Kidney (tissue), 13 donors: ENCODE measurements at regions not wholly inside any gene's neighbourhood (a gene's known extent, or its start where the extent isn't known, plus 50 kb on each side); places are given as distances from the start of the nearest gene placed in this dataset.

ENCODE experiments used
- DNase-seq, 5 donors: peaks; one replicate each; pipeline ENCODE4 v3.0.0-alpha.2; 2013 to 2020
- FAIRE-seq: peaks from 2 replicates; lab custom pipeline; 2012; peaks lifted over from hg19 to GRCh38; lab: Jason Lieb, UNC
- H3K27ac ChIP-seq, 2 donors: one replicate each; pipeline ENCODE4 v1.7.0; 2013; ENCODE audit warnings: low read depth in 2 of 2, low read length in 2 of 2, inconsistent platforms in 1 of 2
- H3K27me3 ChIP-seq: one replicate; pipeline ENCODE4 v1.7.1; 2013; ENCODE audit warnings: low read length, inconsistent platforms; ENCODE audit not compliant: control insufficient read depth, insufficient read depth
- H3K36me3 ChIP-seq, 3 donors: one replicate each; pipeline versions ENCODE4 v1.7.0 to v1.7.1; 2013; ENCODE audit warnings: low read length in 3 of 3, control low read depth in 1 of 3, inconsistent platforms in 1 of 3; ENCODE audit not compliant: insufficient read depth in 3 of 3, control insufficient read depth in 2 of 3
- H3K4me1 ChIP-seq, 3 donors: one replicate each; pipeline versions ENCODE4 v1.7.0 to v1.7.1; 2013; ENCODE audit warnings: low read length in 3 of 3, inconsistent platforms in 1 of 3, low read depth in 1 of 3; ENCODE audit not compliant: control insufficient read depth in 2 of 3, insufficient read depth in 2 of 3
- H3K4me3 ChIP-seq, 3 donors: one replicate each; pipeline versions ENCODE4 v1.7.0 to v1.8.1; 2013; ENCODE audit warnings: low read length in 3 of 3, control low read depth in 1 of 3, inconsistent platforms in 1 of 3
- H3K9ac ChIP-seq, 3 donors: one replicate each; pipeline versions ENCODE4 v1.7.0 to v1.7.1; 2013; ENCODE audit warnings: low read length in 3 of 3, control low read depth in 1 of 3, inconsistent platforms in 1 of 3
- H3K9me3 ChIP-seq, 3 donors: one replicate each; pipeline versions ENCODE4 v1.7.0 to v1.7.1; 2013; ENCODE audit warnings: low read length in 3 of 3, control low read depth in 1 of 3, inconsistent platforms in 1 of 3; ENCODE audit not compliant: control insufficient read depth in 2 of 3, insufficient read depth in 1 of 3
- CTCF ChIP-seq: IDR thresholded peaks from 3 replicates; pipeline ENCODE4 v1.5.1; 2012; ENCODE audit warnings: mild to moderate bottlenecking, moderate library complexity, borderline replicate concordance; ENCODE audit not compliant: insufficient read depth; ENCODE audit errors: extremely low read depth
- intact Hi-C: fragments of 100-400 bp; cut with DNase I; formaldehyde crosslinking; loops from one replicate; pipeline ENCODE4 v1.11.1; 2022
- donor health status: control.
- donor health status: control.
- donor health status: control.
- donor health status: control.
- donor health status: control.
- donor health status: DM: yes; HTN: yes; CAD: no.
- donor health status: Normal renal cell carcinoma (clear cell type).

- H3K9ac ChIP-seq = no peak overlapping the region
- no peaks in the 10 kb centered on the region for H3K27me3 ChIP-seq
- no peaks in the 10 kb centered on the region for H3K9me3 ChIP-seq
- no peaks in the 10 kb centered on the region for H3K36me3 ChIP-seq
- no peak overlapping the region for H3K27ac ChIP-seq
- intact Hi-C loops = no loop called here
- H3K4me3 ChIP-seq = no peak overlapping the region
- H3K4me1 ChIP-seq = peaks cover 0 to 5% (median 0%) of the 10 kb centered on the region in 3 donors
- DNase-seq (no peak), FAIRE-seq (peak; percentile 3)
- no peak for TF ChIP-seq CTCF
These were observed 137.1 kb downstream of the CAAP1 start for GRCh38 chr9:26755476-26755875.

- intact Hi-C loops = no loop called here
- TF ChIP-seq CTCF = no peak
- DNase-seq (peak in 1 of 5 donors; percentile 12), FAIRE-seq (no peak)
- H3K9ac ChIP-seq = no peak overlapping the region
- H3K4me1 ChIP-seq = peaks cover 0 to 5% (median 0%) of the 10 kb centered on the region in 3 donors
- no peak overlapping the region for H3K27ac ChIP-seq
- no peaks in the 10 kb centered on the region for H3K36me3 ChIP-seq
- H3K4me3 ChIP-seq = no peak overlapping the region
- no peaks in the 10 kb centered on the region for H3K9me3 ChIP-seq
- no peaks in the 10 kb centered on the region for H3K27me3 ChIP-seq
These were observed 138.0 kb downstream of the CAAP1 start for GRCh38 chr9:26754509-26755164.

DNA sequence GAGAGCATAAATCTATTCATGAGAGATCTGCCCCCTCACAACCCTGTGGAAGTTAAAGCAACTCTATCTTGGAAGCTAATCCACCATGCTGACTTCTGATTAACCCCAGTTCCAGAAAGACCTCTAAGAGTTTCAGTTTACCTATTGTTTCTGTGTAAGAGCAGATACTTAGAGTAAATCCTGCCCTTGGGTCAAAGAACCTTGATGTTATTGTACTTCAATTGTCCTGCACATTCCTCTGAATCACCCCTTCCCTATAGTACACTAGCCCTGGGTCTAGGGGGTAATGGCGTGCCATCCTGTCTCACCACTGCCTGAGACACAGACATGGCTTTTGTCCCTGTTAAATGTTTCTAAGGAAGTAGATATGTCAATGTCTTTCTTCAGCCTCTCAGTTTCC is 138.6 kb downstream of the CAAP1 start:
- intact Hi-C loops = no loop called here
- DNase-seq (peak in 1 of 5 donors; percentile 42), FAIRE-seq (no peak)
- TF ChIP-seq CTCF = no peak
- H3K4me1 ChIP-seq = peaks cover 0 to 5% (median 0%) of the 10 kb centered on the region in 3 donors
- H3K4me3 ChIP-seq = no peak overlapping the region
- H3K9ac ChIP-seq = no peak overlapping the region
- H3K27me3 ChIP-seq = no peaks in the 10 kb centered on the region
- no peaks in the 10 kb centered on the region for H3K9me3 ChIP-seq
- no peaks in the 10 kb centered on the region for H3K36me3 ChIP-seq
- no peak overlapping the region for H3K27ac ChIP-seq
